Activated effector memory CD4-positive, alpha-beta T cell treated with Interleukin-2 at 50 U/mL for 16 hours (primary cell): ENCODE measurements at regions not wholly inside any gene's neighbourhood (a gene's known extent, or its start where the extent isn't known, plus 50 kb on each side); places are given as distances from the start of the nearest gene placed in this dataset.
A peak's percentile ranks its signal among the peaks of the same experiment; 100 is the strongest.
"Not testable (repeated sequence)": the region's sequence is repeated elsewhere in the genome, so short reads cannot be mapped to it uniquely, and the experiment has no call there.

Source experiments
- DNase-seq: peaks from one replicate; pipeline ENCODE4 v3.0.0-alpha.2; 2020

DNA sequence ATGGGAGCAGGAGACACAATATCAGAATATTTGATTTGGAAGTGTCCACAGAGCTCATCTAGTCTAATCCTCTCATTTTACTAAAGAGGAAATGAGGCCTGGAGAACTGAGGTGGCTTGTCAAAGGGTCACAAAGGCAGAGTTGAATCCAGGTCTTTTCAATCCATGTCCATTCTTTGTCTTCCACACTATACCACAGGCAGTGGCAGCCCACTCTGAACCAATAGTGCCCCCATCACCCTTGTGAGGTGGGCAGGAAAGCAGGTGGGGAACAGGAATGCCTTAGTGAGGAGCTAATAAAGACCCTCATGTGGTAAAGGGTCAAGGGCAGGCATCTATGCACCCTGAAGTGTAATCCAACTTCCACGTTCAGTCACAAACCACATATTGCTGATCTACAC, 134.8 kb upstream of the EGLN3 start:
- DNase-seq, result no peak

DNA sequence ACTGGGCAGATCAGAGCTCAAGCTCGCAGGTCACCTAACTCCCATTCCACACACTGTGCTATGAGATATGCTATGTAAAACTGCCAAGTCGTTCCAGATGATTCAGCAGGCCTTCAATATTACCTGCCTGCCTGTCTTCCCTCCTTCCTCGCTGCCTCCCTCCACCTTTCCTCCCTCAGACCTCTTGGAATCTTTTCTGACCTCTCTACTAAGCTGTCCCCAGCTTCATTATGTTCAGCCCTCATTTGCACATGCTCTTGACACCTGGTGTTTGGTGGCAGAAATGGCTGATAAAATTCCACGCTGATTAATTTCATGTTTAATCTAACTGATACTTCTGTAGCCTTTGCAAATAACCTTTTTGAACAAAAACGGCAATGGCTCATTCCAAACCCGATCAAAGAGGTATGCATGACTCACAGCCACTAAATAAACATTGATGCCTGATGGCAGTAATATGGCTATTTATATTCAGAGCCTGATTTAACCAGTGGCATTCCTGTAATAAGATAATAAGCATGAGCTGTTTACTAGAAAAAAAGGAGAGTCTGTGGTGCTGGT, 130.8 kb upstream of the EGLN3 start:
- no peak for DNase-seq

DNA sequence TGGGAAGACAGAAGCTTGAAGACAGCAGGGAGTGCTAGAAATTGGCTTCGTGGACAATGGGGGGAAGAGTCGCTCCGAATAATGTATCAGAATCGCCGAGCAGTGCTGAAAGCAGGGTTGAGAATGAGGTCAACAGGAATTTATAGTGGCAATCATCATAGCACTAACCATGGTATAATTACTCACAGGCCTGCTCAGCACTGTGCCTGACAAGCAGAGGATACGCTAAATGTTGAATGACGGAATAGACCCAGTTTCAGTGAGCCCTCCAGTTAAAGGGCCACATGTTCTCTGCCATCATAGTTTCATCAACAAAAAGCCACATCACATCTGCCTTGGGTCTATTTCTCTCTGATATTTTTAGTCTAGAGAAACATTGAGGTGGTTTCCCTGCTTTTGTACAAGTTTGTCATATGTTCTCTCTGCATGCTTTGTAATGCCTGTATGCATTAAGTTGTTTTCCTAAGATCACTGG, 130.3 kb upstream of the EGLN3 start:
- DNase-seq, result no peak

DNA sequence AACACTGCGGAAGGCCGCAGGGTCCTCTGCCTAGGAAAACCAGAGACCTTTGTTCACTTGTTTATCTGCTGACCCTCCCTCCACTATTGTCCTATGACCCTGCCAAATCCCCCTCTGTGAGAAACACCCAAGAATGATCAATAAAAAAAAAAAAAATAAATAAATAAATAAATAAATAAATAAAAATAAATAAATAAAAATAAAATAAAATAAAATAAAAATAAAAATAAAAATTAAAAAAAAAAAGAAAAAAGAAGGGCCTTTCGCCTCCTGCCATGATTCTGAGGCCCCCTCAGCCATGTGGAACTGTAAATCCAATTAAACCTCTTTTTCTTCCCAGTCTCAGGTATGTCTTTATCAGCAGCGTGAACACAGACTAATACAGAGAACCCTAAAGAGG, 128.8 kb upstream of the EGLN3 start:
- not testable (repeated sequence) for DNase-seq

DNA sequence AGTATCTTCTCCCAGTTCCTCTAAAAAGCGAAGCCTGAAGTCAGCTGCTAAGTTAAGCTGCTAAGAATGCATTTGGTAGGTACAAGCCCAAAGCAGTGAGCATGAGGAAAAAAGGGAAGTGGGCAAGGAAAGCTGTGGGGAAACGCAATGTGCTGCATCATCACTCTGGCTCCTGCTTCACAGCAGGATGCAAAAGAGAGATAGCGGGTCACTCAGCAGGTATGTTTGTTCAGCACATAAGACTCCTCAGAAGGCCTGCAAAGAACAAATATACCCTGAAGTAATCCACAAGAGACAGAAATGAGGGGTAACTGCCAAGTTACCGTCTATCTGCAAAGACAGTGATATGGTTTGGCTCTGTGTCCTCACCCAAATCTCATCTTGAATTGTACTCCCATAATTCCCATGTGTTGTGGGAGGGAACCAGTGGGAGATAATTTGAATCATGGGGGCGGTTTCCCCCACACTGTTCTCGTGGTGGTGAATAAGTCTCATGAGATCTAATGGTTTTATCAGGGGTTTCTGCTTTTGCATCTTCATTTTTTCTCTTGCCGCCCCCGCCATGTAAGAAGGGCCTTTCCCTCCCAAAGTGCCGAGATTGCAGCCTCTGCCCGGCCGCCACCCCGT, 127.4 kb upstream of the EGLN3 start:
- DNase-seq, result no peak

DNA sequence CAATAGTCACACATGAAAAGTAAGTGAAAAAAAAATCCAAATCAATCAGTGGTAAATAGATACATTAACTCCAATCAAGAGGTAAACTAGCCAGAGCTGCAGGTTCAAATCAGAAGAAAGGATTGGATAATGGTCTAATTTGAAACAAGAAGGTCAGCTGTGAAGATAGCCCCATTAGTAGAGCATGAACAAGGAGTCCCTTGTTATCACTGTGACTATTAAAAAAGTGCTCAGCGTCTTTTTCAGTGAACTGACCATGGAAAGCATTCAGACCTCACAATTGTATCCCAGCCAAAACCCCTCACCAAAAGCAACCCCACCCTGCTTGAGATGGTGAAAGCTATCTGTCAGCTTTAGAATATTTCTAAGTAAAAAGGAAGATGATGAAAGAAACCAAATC, 125.0 kb upstream of the EGLN3 start:
- no peak for DNase-seq

DNA sequence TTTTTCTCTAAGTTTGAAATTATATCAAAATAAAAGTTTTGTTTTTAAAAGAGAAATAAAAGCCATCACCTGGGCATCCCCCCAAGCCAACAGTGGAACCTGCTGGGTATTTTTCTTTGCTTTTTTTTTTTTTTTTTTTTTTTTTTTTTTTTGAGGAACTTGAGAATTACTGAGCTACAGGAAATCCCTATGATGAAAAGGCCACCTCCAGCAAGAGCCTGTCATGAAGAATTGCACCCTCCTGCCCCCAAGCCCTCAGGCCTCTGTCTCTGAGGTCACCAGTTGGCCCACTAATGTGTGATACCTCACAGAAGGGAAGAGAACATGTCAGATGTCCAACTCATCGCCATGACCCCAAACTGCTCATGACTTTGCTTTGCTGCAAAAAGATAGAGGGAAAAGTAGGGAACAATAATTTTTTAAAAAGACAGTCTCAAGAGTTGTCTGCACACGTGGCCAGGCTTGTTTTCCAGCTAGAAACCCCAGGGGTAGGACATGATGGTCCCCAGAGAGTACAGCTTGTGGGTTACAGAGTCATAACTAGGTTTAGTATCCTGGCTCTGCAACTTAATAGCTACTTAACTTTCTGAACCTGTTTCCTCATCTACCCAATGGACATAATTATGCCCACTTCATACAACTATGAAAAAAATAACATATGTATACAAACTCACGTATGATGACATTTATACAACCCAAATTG, 124.3 kb upstream of the EGLN3 start:
- no peak for DNase-seq

DNA sequence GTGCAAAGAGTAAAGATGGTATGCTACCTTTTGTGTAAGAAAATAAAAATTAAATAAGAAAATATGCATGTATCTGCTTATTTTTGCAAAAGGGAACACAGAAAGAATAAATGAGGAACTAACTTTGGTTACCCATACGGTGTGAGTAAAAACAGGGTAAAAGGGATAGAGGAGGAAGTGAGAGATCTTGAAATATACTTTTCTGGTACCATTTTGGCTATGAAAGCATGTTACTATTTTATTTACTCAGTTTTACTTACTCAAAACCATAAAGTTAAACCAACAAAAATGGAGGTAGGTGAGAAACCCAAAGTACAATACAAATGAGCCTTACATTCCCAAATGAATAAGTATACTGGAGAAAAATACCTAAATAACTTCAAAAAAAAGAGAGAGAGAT, 122.0 kb upstream of the EGLN3 start:
- no peak for DNase-seq

DNA sequence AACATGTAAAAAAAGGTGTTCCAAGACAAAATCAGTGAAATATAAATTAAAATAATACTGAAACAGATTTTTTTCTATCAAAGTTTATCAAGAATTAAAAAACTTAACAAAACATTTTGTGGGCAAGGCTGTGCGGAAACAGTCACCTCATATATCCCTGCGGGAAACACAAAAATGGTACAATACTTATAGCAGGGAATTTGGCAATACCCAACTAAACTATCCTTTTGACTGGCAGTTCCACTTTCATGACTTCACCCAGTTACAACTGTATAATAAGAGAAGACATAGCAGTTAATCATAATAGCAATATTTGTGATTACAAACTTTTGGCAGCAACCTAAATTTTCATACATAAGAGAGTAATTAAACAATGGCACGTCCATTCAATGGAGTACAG, 121.5 kb upstream of the EGLN3 start:
- no peak for DNase-seq

DNA sequence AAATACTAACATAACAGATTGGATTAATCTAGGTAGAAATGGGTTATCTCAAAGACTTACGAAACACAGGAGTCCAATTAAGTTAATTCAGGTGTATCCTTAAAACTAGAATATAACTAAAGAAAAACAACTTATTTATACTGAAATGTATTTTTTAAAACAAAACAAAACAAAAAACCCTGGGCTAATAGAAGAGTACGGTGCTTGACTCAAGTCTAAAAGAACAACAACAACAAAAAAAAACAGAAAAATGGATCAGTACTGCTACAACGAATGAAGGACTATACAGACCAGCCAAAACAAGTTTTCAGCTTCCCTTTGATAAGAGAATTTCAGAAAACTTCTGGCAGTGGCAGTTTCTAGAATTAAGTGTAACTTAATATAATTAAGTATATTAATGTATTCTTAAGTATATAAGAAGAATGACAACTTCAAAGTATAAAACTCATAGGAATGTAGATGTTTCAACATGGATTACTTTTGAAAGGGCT, 120.1 kb upstream of the EGLN3 start:
- no peak for DNase-seq

DNA sequence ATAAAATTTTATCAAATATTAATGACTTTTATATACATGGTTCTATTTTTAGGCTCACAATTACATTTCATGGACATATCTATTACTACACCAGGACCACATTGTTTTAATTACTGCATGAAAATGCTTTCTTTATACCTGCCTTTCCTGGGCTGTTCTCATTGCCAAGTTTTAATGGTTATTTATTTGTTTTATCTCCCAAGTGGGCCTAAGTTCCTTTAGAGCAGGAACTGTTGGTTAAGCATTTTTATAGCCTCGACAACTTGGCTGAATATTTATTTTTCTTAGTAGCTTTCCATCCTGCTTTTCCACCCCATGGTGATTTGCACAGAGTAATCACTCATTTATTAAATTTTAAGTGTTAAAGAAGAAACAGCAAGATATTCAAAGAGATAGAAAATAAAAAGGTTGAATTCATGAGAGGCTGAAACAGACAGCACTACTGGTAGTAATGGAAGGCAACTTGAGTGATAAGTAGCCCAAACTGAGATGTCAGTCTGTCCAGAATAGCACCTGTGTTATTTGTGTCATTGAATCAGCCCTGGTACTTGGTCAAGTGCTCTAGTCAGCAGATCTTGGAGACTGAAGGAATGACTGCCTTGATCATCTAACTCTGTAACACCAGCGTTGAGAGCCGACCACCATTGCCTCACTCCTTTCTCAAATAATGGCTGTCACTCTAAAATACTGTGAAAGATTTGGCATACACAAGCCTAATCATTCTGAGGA, 119.1 kb upstream of the EGLN3 start:
- DNase-seq, result no peak

DNA sequence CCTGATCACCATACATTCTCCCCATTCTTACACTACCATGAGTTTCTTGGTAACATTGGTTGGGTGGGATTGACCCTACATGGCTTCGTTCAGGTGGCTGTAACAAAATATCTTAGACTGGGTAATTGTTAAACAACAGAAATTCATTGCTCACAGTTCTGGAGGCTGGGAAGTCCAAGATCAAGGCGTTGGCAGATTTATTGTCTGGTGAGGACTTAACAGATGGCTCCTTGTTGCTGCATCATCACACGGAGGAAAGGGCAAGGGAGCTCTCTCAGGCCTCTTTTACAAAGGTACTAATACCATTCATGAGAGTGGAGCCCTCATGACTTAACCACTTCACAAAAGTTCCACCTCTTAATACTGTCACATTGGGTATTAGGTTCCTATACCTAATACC, 116.7 kb upstream of the EGLN3 start:
- DNase-seq, result no peak

DNA sequence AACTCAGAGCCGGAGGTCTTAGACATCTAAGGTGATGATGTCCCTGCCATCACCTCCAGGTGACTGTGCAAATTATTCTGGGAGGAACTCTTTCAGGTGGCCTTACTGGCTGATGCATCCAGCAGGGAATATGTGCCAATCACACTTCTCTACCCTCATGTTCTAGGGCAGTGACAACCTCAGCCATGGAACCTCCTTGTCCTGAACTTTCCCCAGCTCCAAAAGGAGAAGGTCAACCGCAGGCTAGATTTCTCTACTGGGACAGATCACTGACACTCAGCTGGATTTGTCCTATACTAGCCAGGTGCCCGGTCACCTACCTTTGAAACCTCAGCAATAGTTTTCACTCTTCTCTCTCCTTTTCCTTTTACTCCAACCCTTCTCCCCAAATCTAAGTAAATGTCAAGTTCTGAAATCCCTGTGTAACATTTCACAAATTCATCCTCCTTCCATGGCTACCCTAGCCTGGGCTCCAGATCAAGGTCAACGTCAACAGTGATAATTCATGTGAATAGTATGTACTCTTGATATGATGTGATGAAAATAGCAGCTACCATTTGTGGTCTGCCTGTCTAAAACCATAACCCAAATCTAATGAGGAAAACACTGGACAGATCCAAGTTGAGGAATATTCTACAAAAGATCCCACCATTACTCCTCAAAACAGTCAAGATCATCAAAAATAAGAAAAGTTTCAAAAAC, 115.0 kb upstream of the EGLN3 start:
- DNase-seq, result no peak

DNA sequence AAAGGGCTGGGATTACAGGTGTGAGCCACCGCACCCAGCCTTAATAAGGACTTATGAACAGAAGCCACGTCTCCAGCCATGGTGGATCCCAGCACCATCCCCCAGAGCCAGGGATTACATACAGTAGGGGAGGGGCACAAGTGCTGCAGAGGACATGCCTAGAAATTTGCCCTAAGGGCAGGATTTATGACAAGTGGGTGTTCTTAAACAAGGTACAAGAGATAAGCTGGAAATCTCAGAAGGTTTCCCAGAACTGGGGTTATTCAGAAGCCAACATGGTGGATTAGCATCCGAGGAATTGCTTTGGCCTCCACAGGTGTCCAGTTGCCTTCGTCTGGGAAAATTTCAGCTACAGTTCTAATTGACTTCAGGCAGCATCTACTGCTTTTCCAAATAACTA, 114.4 kb upstream of the EGLN3 start:
- DNase-seq, result no peak

DNA sequence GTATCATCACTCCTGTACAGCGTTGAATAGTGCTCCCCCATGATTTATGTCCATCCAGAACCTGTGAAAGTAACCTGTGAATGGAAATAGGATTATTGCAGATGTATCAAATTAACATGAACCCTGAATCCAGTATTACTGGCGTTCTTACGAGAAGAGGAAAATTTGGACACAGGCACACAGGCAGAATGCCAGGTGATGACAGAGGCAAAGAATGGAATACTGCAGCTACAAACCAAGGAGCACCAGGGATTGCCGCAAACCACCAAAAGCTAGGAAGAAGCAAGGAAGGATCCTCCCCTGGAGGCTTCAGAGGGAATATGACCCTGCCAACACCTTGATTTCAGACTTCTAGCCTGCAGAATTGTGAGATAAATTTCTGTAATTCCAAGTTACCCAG, 113.5 kb upstream of the EGLN3 start:
- no peak for DNase-seq

DNA sequence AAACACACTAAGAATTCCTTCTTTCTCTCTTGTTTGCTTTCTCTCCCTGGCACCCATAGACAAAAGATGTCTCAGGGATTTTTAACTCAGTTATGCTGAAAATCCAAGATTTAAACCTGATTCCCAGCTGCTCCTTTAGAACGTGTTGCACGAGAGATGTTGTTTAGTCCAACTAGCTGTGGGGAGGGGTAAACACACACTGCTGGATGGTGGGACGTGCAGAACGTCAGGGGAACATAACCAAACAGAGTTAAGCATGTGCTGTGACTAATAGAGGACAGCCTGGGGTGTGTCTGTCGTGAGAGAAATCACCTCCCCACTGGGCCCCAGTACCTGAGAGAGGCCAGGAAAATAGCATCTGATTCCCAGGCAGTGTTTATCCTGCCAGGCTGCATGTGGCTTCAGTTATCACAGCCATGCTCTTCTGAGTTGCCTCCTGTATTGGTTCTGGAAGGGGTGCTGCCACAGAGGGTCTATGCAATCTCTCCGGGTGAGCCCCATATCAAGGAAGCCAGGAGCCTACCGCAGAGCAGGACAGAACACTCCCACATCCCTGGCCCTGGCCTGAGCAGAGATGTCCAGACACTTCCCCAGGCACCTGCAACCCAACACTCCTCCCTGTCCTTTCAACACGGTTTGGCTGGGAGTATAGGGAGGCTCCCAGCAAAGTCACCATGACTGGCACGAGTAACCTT, 112.7 kb upstream of the EGLN3 start:
- no peak for DNase-seq

DNA sequence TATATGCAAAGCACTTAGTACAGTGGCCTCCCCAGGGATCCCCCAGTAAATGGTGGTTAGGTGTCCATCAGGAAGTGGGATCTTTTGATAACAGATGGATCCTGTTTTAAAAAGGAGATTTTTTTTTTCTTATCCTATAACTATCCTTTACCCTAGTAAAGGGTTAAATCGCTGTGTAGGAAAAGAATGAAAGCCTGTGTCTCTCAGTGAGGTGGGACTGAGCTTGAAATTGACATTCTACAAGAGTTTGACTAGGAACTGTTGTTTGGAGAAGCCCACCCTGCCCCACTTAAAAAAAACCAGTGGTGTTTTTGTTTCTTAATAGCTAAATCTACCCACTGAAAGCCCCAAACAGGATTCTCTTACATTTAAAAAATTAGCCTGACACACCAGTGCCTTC, 112.2 kb upstream of the EGLN3 start:
- no peak for DNase-seq

DNA sequence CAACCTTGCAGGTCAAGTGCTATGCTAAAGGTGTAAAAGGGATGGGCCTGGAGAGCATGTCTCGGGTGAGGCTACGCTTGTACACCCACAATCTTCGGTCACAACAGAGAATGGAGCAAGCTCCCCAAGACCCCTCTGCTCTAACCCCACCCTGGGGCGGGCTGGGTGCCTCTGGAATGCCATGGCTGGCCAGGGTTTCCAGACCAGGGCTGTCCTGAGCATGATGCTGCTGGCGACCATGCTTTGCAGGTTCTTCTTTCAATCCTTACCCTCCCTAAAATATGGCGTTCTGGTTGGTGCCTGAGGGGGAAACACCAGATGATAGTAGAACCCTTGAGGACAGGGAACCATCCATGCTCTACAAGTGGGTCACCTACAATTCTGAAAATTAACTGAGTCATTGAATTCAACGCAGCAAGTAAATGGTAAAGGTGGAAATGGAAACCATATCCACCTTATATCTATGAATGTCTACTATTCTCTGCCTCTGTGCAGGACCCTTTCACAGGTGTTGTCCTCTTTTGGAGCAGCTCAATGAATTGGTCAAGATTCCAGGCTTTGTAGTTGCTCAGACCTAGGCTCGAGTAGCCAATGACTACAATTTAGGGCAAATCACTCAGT, 111.6 kb upstream of the EGLN3 start:
- DNase-seq, result no peak

DNA sequence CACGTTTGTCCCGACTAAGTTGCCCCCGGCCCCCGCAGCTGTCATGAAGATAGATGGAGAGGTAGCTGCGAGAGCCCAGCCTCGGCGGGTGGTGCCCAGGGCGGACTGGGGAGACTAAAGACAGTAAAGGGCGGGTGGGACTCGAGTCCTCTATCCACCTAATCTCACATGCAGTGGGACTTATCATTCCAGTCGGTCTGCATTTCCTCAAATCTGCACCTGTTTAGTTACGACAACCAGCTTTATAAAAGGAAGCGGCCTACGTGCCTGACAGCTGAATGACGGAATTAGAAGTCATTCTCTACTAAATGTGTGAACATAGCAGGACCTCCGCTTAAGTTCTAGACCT, 109.8 kb upstream of the EGLN3 start:
- DNase-seq, result no peak

DNA sequence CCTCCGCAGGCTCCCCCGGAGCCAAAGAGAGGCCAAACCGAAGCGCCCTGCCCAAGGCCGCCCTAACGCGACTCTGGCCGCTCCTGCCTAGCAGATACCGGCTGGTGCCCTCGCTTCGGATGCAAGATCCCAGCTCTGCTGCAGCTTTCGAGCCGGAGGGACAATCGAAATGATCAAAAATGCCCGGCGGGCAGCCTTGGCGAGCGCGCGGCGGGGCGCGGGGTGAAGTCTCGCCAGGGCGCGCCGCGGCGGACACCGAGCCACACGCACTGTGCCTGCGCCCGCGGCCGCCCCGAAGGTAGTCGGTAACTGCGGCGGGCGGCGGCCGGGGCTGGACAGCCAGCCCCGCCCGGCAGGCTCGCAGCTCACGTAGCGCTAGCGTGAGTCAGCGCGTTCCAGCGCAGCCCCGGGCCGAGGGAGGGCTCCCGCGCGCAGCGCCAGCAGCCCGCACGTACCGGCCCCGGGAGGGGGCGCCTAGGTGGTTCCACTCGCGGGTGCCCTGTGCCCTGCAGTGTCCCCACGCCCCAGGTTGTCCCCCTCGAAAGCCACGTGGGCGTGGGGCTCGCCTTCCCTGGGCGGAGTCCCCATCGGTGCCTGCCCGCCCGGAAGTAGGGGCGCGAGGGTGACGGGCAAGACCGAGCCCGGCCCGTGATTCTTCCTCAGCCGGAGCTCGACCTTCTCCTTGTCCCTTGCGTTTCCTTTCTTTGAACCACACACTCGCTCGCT, 109.2 kb upstream of the EGLN3 start:
- peak; percentile 62 for DNase-seq
